COLO829 (cell line): ENCODE measurements at regions not wholly inside any gene's neighbourhood (a gene's known extent, or its start where the extent isn't known, plus 50 kb on each side); places are given as distances from the start of the nearest gene placed in this dataset.

ENCODE experiments used
- DNase-seq: peaks from one replicate; pipeline ENCODE4 v3.0.0; 2012; ENCODE audit warnings: low spot score

DNA sequence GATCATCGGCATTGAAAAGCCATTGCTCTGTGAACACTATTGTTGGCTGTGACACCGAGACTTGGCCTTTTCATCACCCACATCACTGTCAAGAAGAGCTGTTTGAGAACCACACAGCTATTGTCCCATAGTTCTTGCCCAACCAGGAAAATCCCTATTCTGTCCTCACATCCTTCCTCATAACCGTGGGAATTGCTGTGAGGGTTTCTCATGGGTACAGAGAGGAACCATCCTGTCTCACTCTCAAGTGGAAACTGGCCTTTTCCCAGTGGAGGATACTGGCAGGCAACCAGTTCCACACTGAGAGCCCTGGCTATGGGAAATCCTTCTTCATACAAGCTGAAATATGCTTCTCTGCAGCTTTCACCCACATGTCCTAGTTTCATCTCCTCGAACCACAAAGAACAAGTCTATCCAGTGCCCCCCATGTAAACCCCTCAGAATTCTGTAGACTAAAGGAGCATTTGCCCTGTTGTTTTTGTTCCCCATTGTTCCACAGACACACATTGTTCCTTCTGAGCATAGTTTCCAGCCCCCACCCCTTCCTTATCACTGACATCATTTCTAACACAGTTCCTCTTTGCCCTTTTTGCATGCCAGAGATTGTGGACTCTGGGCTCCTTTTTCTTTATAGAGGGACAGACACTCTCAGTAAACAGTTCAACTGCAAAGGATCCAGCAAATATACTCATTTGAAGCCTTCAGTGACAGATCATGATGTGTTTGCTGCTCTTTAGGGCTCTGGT, 57.8 kb upstream of the C5orf46 start:
- no peak for DNase-seq

DNA sequence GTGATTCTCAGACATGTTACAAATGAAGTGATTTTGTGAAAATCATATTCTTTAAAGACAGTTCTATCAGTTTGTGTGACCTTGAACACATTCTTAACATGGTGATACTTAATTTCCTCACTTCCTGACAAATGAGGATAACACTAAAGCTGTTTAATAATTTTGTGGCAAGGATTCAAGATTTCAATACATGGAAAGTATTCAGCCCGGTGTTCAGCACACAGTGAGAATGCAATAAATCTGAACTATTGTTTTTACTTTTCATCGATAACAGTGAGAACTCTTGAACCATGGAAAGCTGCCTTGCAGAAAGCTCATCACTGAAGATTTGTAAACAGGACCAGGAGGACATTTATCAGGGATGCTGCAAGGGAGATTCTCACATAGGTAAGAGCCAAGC, 57.1 kb upstream of the C5orf46 start:
- DNase-seq, result no peak

DNA sequence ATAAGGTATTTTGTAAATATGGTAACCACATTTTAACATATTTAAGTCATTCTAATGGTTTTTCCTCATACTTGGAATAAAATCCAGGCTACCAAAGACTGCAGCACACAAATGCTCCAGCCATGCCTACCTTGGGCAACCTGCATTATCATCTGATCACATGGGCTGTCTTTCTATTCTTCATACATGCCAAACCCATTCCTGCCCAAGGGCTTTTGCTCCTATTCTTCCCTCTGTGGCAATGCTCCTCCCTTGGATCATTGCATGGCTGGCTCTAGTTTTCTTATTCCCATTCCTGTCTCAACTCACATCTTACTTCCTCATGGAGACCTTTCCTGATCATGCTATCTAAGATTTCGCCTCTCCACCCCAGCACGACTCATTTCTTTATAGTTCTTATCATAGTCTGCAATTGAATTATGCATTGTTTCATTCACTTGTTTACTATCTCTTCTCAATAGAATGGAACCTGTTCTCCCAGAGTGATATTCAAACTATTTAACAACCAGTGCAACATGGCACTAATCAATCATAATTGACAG, 54.9 kb upstream of the C5orf46 start:
- no peak for DNase-seq

- DNase-seq, result no peak
Observed at GRCh38 chr5:147957901-147958300, 51.6 kb upstream of the C5orf46 start.

DNA sequence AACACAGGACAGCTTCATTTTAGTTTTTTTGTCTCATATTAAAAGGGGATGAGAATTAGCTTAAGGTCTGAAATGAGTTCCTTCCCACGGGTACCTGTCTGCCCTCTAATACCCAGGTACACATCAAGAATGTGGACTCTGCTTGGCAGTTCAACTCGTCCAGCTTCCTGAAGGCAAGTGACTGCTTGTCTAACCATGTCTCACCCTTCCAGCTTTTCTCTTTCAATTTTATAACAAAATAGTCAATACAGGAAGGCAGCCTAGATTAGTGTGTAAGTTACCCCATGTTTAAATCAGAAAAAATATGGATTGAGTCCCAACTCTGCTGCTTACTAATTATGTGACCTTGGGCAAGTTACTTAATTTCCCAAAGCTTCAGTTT, 50.5 kb upstream of the C5orf46 start:
- no peak for DNase-seq

DNA sequence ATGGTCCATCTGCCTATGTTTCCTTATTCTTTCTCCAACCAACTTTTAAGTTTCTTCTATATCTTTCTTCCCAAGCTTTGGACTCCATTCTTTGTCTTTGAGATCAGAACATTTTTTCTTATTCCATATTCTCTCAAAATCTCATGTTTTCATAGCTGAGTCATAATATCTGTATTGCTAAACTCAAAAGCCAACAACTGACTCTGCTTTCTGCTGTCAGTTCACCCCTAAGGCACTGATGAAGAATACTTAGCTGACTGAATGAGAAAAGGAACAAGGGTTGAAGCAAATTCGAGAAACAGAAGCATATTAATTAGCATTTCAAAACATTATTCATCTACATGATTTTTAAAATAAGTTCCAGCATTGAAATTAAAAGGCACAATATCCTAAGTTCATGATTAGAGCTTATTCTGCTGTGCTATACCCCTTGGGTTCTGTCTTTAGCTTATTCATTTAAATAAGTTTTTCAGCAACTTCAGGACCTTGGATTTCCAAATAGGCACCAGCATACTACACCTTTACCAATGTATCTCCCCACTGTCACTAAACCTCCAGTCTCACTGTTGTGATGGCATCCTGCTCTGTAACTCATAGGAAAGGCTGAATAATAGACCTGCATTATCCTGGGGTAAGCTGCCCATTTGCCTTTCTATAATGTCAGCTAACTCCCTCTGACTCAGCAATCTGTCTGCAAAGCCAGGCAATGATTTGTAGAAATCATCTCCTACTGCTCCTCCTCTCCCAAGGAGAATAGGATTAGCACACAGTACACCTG, 49.9 kb upstream of the C5orf46 start:
- no peak for DNase-seq
